AG10803 (cell line): ENCODE measurements at regions not wholly inside any gene's neighbourhood (a gene's known extent, or its start where the extent isn't known, plus 50 kb on each side); places are given as distances from the start of the nearest gene placed in this dataset.

Source experiments
- DNase-seq: peaks from one replicate; pipeline ENCODE4 v3.0.0; 2010; ENCODE audit warnings: low read depth
- H3K4me3 ChIP-seq: 2 replicates; pipeline ENCODE4 v1.5.1; 2011; ENCODE audit warnings: mild to moderate bottlenecking, low read length, control low read depth
- TF ChIP-seq, protein P1 (sequence below): conservative IDR thresholded peaks from 2 replicates; pipeline ENCODE4 v1.5.1; 2011; ENCODE audit warnings: mild to moderate bottlenecking, low read length, control low read depth, inconsistent platforms

- H3K4me3 ChIP-seq = no peak overlapping the region
- DNase-seq = no peak
- TF ChIP-seq, protein P1, sequence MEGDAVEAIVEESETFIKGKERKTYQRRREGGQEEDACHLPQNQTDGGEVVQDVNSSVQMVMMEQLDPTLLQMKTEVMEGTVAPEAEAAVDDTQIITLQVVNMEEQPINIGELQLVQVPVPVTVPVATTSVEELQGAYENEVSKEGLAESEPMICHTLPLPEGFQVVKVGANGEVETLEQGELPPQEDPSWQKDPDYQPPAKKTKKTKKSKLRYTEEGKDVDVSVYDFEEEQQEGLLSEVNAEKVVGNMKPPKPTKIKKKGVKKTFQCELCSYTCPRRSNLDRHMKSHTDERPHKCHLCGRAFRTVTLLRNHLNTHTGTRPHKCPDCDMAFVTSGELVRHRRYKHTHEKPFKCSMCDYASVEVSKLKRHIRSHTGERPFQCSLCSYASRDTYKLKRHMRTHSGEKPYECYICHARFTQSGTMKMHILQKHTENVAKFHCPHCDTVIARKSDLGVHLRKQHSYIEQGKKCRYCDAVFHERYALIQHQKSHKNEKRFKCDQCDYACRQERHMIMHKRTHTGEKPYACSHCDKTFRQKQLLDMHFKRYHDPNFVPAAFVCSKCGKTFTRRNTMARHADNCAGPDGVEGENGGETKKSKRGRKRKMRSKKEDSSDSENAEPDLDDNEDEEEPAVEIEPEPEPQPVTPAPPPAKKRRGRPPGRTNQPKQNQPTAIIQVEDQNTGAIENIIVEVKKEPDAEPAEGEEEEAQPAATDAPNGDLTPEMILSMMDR = no peak
Observed at GRCh38 chr9:18346745-18347144, 127.2 kb upstream of the ADAMTSL1 start.

DNA sequence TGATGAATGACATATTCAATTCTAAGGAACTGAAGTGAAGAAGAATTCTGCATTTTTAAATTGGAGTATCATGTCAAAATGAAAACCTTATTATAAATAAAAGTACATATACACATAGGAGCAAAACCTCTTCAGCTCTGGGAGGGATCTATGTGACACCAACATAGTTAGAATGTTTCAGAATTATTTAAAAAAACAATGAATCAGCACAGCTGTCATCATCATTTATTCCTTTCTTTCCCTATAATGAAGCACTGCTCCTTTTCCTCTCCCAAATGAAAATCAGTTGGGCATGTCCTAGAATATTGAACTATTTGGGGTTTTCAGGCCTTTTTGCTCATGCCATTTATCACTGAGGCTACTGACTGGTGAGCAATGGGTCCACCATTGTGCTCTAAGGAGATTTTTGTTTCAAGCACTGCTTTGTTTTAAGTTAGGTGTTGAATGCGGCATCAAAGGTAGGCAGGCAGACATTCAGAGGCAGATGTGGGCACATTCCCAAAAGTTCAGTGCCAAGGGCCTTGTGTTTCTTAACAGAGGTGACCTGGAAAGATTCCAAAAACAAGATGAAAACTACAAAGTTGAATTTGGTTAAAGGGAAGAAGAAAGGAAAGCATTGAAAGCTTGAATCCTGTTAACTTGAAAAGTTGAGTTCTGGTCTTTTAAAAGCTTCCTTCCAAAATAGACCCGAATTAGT lies 126.4 kb upstream of the ADAMTSL1 start:
- TF ChIP-seq, protein P1 = no peak

DNA sequence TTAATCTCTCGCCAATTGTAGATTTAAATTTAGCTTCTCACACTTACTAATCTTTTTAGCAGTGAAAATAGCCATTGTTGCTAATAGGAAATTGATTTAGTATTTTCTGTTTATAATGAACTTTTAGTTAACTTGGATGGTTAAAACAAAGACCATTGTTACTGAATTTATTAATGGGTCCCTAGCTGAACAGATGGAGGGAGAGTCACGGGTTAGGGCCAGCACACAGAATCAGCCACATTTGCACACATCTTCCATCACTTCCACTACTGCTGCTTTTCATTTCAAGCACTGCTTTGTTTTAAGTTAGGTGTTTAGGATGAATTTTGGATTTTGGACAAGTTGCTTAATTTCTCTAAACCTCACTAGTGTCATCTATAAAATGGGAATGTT lies 125.9 kb upstream of the ADAMTSL1 start:
- no peak for DNase-seq
- TF ChIP-seq, protein P1 = no peak
- H3K4me3 ChIP-seq = no peak overlapping the region

More for the DNA sequence above, 126.4 kb upstream of the ADAMTSL1 start:
- no peak overlapping the region for H3K4me3 ChIP-seq
- no peak for DNase-seq

GRCh38 chr9:18349530-18349929 lies 124.4 kb upstream of the ADAMTSL1 start:
- DNase-seq = no peak
- TF ChIP-seq, protein P1 = no peak

GRCh38 chr9:18350036-18350435 lies 123.9 kb upstream of the ADAMTSL1 start:
- TF ChIP-seq, protein P1 = no peak
- no peak overlapping the region for H3K4me3 ChIP-seq
- no peak for DNase-seq

More at GRCh38 chr9:18349530-18349929, 124.4 kb upstream of the ADAMTSL1 start:
- no peak overlapping the region for H3K4me3 ChIP-seq

GRCh38 chr9:18350995-18351595 lies 122.9 kb upstream of the ADAMTSL1 start:
- TF ChIP-seq, protein P1 = no peak
- peak; percentile 34 for DNase-seq
- H3K4me3 ChIP-seq = no peak overlapping the region

GRCh38 chr9:18352711-18353110 lies 121.2 kb upstream of the ADAMTSL1 start:
- no peak for DNase-seq
- TF ChIP-seq, protein P1 = no peak
- H3K4me3 ChIP-seq = no peak overlapping the region
